ENCODE measurements at regions not wholly inside any gene's neighbourhood (a gene's known extent, or its start where the extent isn't known, plus 50 kb on each side); places are given as distances from the start of the nearest gene placed in this dataset.

DNA sequence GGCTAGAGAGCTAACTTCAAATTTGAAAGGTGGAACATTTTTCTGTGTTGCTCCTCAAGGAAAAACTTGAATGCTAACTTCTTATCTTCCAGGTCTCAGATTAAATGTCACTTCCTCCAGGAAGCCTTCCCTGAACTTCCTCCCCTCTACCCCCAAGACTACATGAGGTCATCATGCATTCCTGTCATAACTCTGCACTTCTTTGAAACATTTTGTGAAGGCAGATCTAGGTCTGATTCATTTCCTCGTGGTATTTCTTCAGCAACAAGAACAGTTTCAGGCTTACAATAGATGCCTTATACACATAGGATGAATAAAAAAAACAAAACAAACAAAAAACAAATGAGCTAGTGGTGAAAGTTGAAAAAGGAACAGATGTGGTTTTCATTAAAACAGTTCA, 97.1 kb upstream of the SRRM4 start:
- TF ChIP-seq, protein P1, sequence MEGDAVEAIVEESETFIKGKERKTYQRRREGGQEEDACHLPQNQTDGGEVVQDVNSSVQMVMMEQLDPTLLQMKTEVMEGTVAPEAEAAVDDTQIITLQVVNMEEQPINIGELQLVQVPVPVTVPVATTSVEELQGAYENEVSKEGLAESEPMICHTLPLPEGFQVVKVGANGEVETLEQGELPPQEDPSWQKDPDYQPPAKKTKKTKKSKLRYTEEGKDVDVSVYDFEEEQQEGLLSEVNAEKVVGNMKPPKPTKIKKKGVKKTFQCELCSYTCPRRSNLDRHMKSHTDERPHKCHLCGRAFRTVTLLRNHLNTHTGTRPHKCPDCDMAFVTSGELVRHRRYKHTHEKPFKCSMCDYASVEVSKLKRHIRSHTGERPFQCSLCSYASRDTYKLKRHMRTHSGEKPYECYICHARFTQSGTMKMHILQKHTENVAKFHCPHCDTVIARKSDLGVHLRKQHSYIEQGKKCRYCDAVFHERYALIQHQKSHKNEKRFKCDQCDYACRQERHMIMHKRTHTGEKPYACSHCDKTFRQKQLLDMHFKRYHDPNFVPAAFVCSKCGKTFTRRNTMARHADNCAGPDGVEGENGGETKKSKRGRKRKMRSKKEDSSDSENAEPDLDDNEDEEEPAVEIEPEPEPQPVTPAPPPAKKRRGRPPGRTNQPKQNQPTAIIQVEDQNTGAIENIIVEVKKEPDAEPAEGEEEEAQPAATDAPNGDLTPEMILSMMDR (IDR thresholded peaks at IDR 0.05) = no peak
- no peak for TF ChIP-seq POLR2A (IDR thresholded peaks at IDR 0.05)

All from thyroid gland (tissue), 4 donors.